ENCODE measurements at regions not wholly inside any gene's neighbourhood (a gene's known extent, or its start where the extent isn't known, plus 50 kb on each side); places are given as distances from the start of the nearest gene placed in this dataset.

- no peak for FAIRE-seq
Observed at GRCh38 chr1:13878021-13878420, 178.0 kb downstream of the PRDM2 start.

- no peak for FAIRE-seq
Observed at GRCh38 chr1:13878451-13878850, 178.5 kb downstream of the PRDM2 start.

DNA sequence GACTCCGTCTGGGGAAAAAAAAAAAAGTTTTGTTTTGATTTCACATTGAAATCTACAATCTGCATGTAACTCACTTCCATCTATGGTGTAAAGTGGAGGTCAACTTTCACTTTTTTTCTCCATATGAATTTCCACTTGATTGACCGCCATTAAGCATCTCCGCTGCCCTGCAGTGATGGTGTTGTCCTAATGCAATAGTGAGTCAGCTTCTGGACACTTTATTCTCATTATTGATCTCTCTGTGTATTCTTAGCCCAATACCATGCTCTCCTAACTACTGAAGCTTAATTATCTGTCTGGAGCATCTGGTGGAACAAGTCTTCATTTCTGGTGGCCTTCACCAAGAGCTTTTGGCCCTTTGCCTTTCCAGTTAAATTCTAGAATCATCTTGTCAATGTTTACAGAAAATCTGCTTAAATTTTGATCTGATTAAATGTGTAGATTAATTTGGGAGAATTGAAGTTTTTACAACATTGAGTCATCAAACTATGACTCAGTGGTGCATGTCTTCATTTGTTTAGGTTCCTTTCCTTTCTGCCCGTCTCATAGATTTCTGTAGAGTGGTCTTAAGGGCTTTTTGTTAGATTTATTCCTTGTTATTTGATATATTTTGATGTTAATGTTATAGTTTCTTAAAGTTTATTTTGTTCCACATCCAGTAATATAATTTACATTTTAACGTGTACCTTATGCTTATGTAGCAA lies 181.5 kb downstream of the PRDM2 start:
- no peak for FAIRE-seq

DNA sequence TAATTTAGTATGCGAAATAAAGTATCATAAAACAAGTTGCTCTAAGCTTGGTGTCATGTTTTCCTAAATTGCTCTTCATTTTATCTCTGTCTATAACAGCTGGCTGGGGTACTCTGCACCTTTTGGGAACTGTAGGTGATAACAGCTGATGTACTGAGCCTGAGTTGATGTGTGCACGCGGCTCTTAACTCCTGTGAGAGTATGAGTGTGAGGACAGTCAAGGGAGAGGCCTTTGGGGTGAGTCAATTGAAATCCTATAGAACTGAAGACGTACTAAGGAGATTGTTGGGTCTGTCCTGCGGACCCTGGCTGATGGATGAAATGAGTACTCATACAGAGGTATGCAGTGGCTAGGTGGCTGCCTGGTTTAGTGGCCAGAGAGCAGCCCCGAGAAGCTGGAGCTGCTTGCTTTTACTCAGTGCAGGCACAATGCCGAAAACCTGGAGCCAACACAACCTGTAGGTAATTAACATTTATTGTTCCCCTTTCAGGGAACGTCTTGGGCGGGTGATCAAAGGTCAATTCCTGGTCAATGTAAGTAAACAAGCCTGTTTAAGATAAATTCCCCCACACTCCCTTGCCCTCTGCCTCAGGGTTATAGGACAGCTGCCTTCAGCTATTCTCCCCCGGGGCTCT lies 188.5 kb downstream of the PRDM2 start:
- FAIRE-seq, result no peak

DNA sequence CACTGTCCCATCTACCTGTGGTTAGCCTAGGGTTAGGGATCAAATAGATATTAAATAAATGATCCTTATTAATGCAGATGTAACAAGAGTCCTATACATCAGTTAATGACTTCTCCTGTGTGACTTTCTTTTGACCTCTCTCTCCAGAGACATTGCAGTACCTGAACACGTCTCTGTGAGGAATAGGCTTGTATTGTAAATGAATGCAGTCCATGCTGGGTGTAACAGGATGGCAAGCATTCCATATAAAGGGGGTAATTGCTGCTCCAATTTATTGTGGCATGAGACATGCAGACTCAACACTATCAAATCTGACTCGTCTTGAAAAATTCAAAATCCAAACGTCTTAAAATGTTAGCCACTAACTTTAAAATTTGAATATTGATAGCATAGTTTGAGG lies 189.5 kb downstream of the PRDM2 start:
- no peak for FAIRE-seq

GRCh38 chr1:13890766-13891165 lies 190.8 kb downstream of the PRDM2 start:
- FAIRE-seq, result no peak

DNA sequence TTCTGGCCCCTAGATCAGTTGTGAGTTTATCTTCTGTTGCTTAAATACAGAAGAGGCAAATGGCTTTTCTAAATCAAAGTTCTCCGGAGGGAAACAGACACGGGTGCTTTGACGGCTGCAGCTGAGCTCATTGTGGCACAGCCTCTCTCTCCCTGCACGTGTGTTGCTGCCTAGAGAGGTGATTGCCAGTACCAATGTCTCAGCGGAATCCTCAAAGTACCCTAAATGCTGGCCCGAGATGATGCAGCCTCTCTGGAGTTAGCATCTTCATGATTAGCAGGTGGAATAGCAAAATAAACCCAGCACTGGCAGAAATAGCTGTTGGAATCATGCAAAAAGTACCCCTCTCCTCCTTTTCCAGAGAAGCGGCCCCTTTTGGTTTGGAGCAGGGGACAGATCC lies 192.2 kb downstream of the PRDM2 start:
- FAIRE-seq, result no peak

DNA sequence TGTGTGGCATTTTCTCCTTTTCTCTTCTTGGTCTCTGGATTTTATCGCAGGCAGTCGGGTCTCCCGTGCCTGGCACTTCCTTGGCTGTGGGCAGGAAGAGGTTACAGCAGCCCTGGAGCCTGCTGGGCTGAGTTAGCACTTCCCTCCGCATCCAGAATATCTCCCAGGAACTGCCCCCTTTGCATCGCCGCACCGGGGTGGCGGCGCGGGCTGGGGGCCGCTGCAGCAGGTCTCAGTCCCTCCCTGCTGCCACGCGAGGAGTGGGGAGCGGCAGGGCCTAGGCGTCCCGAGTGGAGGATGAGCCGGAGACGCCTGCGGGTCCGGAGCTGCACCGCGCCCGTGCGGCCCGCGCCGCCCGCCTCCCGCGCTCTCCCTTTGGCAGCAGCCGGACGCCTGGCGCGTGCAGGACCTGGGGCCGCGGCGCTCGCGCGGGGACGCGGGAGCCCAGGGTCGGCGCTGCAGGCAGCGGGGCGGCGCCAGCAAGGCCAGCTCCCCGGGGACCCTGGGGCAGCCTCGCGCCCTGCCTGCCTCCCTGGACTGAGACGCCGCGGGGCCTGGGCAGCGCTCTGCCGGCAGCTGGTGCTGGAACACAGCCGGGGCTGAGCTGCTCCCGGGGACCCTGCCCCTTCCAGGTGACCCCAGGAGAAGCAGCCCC lies 192.8 kb downstream of the PRDM2 start:
- no peak for FAIRE-seq

DNA sequence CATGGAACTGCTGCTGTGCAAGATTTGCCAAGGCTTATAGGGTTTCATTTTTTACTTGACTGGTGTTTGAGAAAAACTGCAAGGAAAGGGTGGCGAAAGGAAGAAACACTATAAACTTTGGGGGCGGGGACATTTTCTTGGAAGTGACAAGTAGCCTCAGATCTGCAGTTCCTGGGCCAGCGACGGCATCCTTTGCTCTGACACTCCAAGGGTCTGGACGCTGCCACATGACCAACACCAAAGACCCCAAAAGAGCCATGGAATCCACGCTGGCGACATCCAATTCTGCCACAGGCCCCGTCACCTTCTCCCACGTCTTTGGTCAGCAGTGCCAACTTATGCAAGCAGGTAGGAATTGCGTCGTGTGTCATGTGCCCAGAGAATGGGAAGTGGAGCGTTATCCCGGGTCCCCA lies 193.4 kb downstream of the PRDM2 start:
- no peak for FAIRE-seq

DNA sequence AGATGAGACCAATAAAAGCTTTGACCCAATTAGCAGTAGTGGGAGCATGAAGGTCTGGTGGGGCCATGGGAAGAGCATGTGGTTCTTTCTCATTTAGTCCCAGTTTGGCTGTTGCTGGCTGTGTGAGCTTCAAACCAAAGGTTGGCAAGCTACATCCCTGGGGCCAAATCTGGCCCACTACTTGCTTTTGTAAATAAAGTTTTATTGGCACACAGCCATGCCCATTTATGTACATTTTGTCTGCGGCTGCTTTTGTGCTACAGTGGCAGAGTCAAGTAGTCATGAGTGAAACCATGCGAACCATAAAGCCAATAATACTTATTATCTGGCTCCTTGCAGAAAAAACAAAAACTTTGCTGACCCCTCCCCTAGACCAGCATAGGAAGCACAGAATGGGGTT lies 196.9 kb downstream of the PRDM2 start:
- no peak for FAIRE-seq

GRCh38 chr1:13898406-13898805 lies 198.4 kb downstream of the PRDM2 start:
- no peak for FAIRE-seq

- no peak for FAIRE-seq
Observed at GRCh38 chr1:13899856-13900255, 199.9 kb downstream of the PRDM2 start.

GRCh38 chr1:13900583-13900982 lies 200.6 kb downstream of the PRDM2 start:
- no peak for FAIRE-seq

GRCh38 chr1:13901039-13901438 lies 201.1 kb downstream of the PRDM2 start:
- no peak for FAIRE-seq

GRCh38 chr1:13901597-13901996 lies 201.6 kb downstream of the PRDM2 start:
- FAIRE-seq, result no peak

- FAIRE-seq, result no peak
Observed at GRCh38 chr1:13908128-13908527, 208.1 kb downstream of the PRDM2 start.

DNA sequence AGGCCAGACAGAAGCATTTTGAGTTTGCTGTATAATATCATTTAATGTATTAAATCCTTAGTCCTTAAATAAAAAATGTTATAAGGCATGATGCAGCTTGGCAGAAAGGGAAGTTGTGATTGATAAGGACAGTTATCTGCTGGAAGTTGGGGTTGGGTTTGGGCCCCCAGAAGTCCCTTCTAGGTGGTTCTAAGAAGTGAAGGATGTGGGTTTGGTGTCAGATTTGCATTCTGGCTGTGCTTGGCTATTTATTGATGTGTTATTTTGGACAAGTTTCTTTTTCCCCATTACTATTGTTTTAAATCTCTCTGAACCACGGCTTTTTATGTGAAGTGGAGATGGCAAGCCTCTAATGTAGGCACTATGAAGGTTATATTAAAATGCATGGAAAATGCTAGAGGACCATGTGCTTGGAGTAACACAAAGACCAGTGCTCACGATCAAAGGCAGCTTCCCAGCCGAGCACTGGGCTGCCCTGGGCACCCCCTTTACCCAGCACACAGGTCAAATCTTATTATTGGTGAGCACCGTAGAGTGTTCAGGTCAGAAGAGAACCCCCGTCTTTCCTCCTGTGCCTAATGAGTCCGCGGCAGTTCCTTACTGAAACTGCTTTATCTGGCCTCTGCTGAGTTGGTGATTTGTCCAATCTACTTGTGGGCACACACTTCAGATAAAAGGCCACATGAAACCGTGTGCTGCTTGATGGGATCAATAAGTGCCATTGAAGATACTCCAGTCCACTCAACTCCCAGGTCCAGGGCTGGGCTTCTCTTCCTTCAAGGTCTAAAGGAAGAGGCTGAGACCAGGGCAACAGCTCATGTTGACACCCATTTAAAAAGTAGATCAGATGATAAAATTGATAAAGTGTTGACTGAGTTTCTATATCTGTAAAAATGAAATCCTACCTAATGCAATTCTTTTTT lies 212.0 kb downstream of the PRDM2 start:
- FAIRE-seq, result no peak

DNA sequence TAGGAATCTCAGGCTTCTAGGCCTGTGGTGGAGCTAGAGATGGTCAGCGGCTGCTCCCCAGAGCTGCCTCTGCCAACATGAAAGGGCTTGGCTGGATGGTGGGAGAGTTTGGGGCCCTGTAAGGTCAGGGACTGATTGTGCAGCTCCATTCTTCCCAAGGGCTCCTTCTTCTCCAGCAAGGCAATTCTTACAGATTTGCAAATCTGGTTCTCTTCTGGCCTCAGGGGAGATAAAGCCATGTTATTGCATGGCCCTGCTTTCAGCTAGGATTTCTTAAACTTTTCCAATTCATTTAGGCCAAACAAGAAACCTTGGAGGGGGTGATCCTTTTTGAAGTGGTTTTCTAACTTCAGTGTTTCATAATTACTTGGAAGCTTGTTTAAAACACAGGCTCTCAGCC lies 213.4 kb downstream of the PRDM2 start:
- FAIRE-seq, result no peak

DNA sequence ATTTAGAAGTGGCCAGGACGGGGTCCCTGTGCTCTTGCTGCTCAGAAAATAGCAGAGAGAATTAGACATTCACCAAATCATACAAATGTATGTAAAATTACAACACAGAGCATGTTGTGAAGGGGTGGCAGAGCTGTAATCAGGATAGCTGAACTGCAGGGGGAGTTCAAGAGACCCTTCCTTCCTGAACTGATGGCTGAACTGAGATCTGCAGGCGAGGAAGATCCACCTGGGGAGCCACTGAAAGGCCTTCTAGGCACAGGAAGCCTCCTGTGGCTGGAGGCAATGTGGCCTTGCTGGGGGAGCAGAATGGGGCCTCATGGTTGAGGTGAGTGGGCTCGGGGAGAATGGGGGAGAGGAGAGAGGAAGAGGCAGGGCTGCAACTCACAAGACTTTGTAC lies 216.5 kb downstream of the PRDM2 start:
- FAIRE-seq, result no peak

- no peak for FAIRE-seq
Observed at GRCh38 chr1:13917607-13918006, 217.6 kb downstream of the PRDM2 start.

GRCh38 chr1:13918862-13919261 lies 218.9 kb downstream of the PRDM2 start:
- FAIRE-seq, result no peak

DNA sequence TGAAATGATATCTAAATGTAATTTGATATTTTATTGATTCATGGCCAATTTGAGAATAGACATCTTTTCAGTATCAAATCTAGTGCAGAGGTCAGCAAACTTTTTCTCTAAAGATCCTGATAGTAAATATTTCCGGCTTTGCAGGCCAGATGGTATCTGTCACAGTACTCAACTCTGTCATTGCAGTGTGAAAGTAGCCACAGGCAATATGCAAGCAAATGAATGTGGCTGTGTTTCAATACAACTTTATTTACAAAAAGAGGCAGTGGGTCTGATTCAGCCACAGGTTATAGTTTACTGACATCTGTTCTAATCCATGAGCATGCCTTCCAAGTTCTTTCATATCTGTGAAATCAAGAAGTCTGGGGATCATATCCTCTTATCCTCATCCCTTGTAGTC lies 221.2 kb downstream of the PRDM2 start:
- FAIRE-seq, result no peak

DNA sequence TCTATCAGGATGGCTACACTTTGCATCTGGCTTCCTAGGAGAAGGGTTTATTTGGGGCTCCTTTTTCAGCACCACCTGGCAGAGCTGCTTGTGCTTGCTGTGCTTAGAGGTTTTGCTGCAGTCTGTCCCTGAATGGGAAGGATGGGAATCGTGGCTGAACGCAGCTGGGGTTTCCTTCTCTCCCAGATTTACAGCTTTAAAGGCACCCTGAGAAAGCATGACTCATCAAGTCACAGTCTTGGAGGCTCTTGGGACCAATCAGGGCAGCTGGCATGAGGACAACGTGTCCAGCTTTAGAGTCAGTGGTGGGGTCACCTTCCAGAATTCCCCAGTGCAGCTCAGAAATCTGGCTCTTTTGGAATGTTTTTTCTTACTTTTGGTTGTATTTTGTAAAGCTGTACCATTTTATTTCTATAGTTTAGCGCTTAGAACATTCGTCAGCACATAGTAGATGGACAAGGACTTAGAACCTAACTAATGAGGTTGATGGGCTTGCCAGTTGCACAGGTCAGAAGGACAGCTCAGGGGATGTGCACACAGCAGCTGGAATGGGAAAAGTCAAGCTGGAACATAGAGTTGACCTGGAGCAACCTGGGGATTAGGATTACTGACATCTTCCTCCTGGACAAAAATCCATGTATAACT lies 222.6 kb downstream of the PRDM2 start:
- no peak for FAIRE-seq
